HG03280 (cell line): ENCODE measurements at regions not wholly inside any gene's neighbourhood (a gene's known extent, or its start where the extent isn't known, plus 50 kb on each side); places are given as distances from the start of the nearest gene placed in this dataset.

Experiments
- ATAC-seq: cut with Tn5 transposase; IDR thresholded peaks from one replicate; pipeline ENCODE4 v1.9.1; 2021; ENCODE audit warnings: mild to moderate bottlenecking, moderate library complexity; ENCODE audit not compliant: unreplicated experiment

DNA sequence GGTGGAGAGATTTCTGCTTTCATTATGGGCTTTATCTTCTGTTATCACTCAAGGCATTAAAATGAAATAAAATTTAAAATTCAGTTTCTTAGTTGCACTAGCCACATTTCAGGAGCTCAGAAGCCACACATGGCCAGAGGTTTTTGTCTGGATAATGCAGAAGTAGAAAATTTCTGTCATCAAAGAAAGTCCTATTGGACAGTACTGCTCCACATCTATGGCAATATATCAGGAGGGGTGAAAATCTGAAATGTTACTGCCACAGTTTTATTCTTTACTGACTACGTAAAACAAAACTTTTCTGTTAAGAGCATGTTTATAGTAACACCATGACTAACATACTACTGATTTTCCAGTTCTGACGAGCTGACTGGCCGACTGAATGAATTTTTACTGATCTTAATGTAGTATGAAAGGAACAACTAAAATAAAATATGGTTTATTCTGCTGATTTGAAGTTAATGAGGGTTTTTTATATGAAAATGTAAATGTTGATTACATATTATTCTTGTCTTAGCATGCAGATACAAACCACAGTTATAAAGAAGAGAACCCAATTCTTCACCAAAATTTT is 264.0 kb upstream of the HAND2 start:
- no peak for ATAC-seq

DNA sequence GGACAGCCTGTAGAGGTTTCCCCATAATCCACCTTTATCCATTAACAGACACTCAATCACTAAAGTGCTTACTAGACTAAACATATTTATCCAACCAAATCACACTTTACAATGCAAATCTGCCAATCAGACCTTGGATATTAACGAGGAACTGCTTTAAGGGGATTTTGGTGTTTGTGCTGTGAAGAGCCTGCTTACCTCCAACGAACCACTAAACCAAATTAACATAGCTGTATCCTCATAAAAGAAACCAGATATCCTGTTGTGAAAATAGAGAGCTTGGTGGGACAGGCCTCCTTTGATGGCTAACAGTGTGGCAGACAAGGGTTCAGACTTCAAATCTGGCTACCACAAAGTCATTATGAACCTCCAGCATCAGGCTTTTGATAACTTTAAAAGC is 252.6 kb upstream of the HAND2 start:
- no peak for ATAC-seq

DNA sequence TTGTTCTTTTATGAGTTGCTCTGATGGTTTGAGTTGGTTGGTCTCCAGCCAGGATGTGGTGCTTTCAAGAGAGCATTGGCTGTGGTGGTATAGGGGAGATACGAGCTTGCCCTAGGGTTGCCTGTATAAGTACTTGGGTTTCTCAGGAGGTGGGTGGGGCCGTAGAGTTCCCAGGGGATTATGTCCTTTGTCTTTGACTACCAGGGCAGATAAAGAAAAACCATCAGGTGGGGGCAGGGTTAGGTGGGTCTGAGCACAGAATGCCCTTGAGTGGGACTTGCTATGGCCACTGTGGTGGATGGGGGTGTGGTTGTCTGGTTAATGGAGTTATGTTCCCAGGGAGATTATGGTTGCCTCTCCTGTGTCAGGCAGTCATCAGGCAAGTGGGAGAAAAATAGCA is 247.9 kb upstream of the HAND2 start:
- ATAC-seq: no peak

DNA sequence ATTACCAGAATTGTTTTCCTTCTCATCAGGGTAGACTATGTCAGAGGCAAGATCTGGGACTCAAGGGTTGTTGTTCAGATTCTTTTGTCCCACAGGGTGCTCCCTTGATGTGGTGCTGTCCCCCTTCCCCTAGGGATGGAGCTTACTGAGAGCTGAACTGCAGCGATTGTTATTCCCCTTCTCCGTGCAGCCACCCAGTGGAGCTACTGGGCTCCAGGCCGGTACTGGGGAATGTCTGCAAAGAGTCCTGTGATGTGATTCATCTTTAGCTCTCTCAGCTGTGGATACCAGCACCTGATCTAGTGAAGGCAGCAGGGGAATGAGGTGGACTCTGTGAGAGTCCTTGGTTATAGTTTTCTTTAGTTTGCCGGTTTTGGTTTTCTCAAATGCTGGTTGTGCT is 247.4 kb upstream of the HAND2 start:
- ATAC-seq: no peak

DNA sequence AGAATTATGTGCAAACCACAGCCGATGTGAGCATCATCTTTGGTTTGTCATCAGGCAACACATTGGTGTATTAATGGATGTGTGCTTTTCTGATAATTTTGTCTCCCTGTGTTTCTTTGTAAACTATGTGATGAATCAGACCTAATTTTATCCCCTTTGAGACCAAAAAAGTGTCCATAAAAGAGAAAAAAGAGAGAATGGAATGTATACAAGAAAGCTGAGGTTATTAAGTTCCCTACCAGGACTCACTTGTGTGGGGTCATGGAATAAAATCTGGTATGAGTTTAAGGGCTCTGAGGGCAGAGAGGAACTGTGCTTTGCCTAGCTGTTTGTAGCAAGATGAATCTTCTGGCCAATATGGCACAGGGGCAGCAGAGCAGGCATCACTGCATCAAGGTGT is 239.5 kb upstream of the HAND2 start:
- no peak for ATAC-seq

- no peak for ATAC-seq
Measured at GRCh38 chr4:173767650-173768049, 237.6 kb upstream of the HAND2 start.

DNA sequence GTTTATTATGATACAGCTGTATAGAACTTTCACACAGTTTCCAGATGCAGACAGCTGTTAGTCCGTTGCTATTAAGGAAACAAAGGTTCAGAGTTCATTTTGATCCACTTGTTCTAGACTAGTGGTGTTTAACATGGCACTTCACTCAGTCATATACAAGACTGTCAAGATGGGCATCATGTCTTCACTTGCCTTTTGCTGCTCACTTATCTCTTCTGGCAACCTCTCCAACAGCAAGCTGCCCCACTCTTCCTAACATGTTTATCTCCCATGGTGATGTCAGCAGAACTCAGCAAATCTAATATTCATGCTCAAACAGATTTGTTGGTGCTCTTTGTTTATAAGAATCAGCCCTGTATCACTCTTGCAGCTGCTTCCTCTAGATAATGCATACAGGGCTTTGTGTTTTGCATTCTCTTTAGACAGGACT is 236.2 kb upstream of the HAND2 start:
- ATAC-seq: no peak

DNA sequence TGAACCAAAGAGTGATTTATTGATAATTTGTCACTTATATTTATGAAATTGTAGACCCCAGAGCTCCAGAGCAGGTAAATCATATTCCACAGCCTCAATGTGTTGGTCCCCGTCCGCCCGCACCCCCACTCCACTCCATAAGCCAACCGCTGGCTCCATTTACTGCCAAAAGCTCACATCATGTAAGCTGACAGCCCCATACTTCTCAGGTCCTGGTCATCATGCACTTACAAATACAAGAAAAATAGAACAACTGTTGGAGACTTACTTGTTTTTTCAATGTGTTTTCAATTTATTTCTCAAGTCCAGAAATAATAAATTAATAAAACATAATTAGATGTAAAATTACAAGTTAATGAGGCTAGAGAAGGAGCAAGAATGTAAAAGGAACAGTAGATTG is 235.7 kb upstream of the HAND2 start:
- no peak for ATAC-seq

DNA sequence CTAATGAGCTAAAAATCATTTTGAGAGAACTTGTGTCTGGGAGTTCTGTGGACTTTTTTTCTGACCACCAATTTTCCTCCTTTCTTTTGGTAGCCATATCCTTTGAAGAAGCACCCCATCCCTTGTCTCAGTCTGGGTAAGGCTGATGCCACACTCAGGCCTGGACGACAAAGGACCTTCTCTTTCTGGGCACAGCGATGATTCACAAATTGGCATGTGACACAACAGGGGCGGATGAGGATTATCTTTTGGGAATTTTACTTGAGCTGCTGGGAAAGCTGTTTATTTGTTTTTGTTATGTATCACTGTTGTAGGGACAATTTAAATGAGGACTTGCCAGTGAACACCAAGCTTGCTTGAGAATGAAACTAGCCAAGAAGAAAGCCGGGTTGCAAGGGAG is 233.4 kb upstream of the HAND2 start:
- ATAC-seq: no peak

GRCh38 chr4:173761938-173762337 is 231.9 kb upstream of the HAND2 start:
- no peak for ATAC-seq

DNA sequence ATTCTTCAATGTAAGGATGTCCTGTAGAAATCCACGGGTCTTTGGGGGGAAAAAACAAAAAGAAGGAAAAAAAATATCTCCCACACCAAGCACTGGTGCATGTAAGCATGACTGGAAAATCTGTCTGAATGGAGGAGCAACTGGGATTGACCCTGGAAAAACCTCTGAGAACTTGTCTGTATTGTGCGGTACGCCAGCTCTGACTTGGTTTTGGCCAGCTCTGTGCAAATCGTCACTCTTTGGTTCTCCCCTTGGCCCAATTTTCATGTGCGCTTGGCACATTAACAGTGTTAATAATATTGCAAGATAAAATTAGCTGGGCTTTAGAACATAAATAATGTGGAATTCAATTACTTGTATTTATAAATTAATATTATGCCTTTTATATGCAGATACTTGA is 231.2 kb upstream of the HAND2 start:
- no peak for ATAC-seq

DNA sequence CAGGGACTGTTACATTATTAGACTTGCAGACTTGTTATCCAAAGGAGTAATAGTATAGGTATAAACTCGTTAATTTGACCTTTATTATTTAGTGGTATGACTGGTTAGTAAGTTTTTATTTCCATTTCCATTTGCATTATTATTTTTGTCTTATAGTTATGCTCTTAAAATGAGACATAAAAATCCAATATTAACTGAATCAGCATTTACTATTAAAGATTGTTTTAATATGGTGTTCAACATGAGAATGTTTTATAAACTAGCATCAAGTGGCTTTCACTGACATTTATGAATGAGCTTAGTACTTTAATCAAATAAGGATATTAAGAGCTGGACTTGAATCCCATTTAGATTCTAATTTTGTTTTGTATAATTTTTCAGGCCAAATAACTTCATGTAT is 228.1 kb upstream of the HAND2 start:
- ATAC-seq: no peak

DNA sequence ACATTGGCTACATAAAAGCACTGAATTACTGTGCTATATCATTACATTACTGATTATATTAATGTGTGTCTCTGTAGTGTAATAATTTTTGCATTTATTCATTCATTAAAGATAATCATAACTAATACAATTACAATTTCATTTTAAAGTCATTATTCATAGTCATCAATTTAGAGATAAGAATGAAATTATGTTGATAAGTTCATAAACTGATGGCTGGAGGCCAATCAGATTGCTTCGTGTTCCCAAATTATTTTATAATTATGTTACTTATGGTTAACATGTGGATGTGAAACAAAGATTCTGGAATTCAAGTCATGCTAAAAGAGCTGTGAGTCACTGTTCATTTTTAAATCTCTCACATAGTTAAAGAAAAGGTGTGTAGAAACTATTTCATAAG is 223.4 kb upstream of the HAND2 start:
- no peak for ATAC-seq

GRCh38 chr4:173752610-173753230 is 222.7 kb upstream of the HAND2 start:
- no peak for ATAC-seq

GRCh38 chr4:173748353-173748752 is 218.3 kb upstream of the HAND2 start:
- no peak for ATAC-seq

DNA sequence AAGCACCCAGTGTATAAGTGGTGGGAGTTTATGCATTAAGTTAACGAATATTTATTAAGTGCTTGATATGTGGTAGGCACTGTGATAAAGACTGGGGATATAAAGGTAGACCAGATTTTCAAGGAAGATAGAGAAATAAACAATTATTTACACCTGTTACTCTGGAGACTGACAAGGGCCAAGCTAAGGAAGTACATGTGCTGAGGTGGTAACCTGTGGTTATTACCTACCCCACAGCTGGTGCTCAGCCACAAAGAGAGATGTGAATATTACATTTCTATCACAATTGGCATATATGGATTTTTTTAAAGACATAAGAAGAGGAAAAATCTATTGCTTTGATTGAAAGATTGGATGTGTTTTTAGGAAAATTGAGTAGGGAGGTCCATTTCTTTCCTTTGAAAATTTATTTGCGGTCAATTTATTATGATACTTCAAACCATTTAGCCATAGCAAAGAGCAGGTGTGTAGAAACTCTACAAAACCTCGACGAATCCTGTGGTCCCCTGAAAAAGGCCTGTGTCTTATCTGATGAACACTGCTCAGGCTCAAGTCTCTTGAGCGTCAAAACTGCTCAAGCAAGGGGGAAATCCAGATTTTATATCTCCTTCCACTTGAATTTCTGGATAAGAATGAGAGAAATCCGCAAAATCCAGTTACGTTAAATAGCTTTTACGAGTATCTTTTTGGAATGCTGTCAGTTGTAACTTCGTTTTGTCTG is 217.7 kb upstream of the HAND2 start:
- no peak for ATAC-seq

DNA sequence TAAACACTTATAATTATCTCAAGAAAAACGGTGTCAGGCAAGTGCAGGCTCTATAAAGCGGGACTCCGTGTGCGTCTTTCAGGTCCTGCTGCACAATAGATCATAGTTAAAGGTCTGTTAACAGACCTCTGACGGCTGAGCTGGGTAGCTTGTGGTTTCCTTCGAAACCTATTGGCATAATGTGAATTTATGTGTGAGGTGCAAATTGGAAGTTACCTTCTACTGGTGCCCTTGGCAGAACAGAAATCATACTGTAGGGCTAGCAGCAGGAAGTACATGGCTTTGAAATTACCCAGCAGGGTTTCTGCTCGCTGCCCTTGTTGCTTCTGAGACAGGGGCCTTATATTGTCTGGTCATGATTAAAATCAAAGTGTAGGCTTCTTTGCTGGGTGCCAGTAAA is 216.4 kb upstream of the HAND2 start:
- ATAC-seq: no peak

GRCh38 chr4:173745765-173746164 is 215.7 kb upstream of the HAND2 start:
- ATAC-seq: no peak

DNA sequence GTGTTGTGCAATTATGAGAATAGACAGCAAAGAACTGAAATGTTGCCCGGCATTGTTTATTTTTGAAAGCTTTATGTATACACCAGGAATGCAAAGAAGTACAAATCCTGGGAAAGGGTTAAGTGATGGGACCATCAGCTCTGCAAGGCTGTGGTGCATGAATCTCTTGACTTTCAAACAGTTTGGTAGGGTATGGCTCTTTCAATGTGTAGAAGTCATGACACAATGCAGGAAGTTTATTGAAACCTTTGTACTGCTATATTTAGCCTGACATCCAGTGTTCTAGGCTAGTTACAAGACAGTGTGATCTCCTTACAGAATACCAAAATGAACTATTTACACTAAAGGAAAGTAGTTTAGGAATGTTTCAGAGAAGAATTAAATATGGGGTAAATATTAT is 206.8 kb upstream of the HAND2 start:
- ATAC-seq: no peak

DNA sequence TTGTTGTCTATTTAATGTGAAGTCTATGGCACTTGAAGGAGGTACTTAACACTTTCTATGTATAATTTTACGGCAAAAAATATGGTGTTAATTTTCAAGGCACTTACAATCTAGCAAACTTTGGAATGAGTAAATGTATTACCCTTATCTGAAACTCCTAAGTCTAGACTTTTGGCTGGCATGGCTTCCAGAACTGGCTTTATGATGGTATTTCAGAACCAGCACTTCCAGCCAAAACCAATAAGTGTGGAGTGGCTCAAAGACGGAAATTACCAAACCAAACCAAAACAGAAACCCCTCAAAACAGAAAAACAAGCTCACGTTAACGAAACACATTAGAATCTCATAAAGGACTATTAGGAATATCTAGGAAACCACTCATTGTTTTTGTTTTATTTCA is 205.6 kb upstream of the HAND2 start:
- no peak for ATAC-seq

GRCh38 chr4:173735049-173735448 is 205.0 kb upstream of the HAND2 start:
- no peak for ATAC-seq

GRCh38 chr4:173731257-173731656 is 201.2 kb upstream of the HAND2 start:
- no peak for ATAC-seq

DNA sequence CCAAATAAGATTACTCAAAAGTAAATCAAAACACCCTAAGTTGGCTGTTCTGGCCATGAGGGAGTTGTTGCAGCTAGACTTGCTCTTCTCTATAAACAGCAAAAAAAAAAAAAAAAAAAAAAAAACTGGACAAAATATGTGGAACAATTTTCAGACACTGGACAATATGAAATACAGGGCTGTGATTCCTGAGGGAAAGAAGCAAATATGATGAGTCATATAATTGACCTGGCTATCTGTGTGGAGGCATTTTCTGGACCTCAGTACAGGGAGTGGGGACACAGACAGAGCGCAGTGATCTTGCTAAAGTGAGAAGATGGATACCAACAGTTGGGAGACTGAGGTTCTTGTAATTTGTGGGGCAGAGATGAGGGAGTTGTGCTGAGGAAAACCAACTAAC is 192.0 kb upstream of the HAND2 start:
- no peak for ATAC-seq
